Natural killer cell (primary cell): ENCODE measurements at regions not wholly inside any gene's neighbourhood (a gene's known extent, or its start where the extent isn't known, plus 50 kb on each side); places are given as distances from the start of the nearest gene placed in this dataset.

ENCODE experiments used
- ATAC-seq, 3 donors: fragments of 150-1000 bp in 2 of 3; fragments of 200-7000 bp in 1 of 3; cut with Tn5 transposase; 1 replicate in 1 of 3; 2 replicates in 2 of 3; pipeline ENCODE4 v1.10.0; 2021; ENCODE audit warnings: mild to moderate bottlenecking in 2 of 3, moderate library complexity in 2 of 3
- DNase-seq, 2 donors: peaks; one replicate each; pipeline versions ENCODE4 v3.0.0 to v3.0.0-alpha.2; 2013 to 2021; ENCODE audit warnings: mixed read lengths in 1 of 2
- H3K27ac ChIP-seq: one replicate; pipeline ENCODE4 v1.5.1; 2013; ENCODE audit warnings: mild to moderate bottlenecking, low read length
- H3K27me3 ChIP-seq: one replicate; pipeline ENCODE4 v1.6.1; 2013; ENCODE audit warnings: low read length; ENCODE audit not compliant: control insufficient read depth, insufficient read depth
- H3K36me3 ChIP-seq: one replicate; pipeline ENCODE4 v1.6.1; 2013; ENCODE audit warnings: low read length; ENCODE audit not compliant: control insufficient read depth, insufficient read depth
- H3K4me1 ChIP-seq: one replicate; pipeline ENCODE4 v1.6.1; 2013; ENCODE audit warnings: low read length; ENCODE audit not compliant: control insufficient read depth, insufficient read depth
- H3K4me3 ChIP-seq: one replicate; pipeline ENCODE4 v1.5.1; 2013; ENCODE audit warnings: low read length
- H3K9me3 ChIP-seq: one replicate; pipeline ENCODE4 v1.6.1; 2013; ENCODE audit warnings: low read length; ENCODE audit not compliant: control insufficient read depth, insufficient read depth
- H3K27ac Mint-ChIP-seq, 2 donors: one replicate each; pipeline ENCODE4 v1.8.0; 2022; ENCODE audit warnings: mild to moderate bottlenecking in 2 of 2, mixed read lengths in 2 of 2, moderate library complexity in 1 of 2
- H3K27me3 Mint-ChIP-seq, 2 donors: one replicate each; pipeline ENCODE4 v1.8.0; 2022; ENCODE audit warnings: low read depth in 2 of 2, mixed read lengths in 2 of 2
- H3K36me3 Mint-ChIP-seq: one replicate; pipeline ENCODE4 v1.8.0; 2022; ENCODE audit warnings: mixed read lengths
- H3K4me1 Mint-ChIP-seq, 2 donors: one replicate each; pipeline ENCODE4 v1.8.0; 2022; ENCODE audit warnings: mixed read lengths in 2 of 2
- H3K4me3 Mint-ChIP-seq: one replicate; pipeline ENCODE4 v1.8.0; 2022; ENCODE audit warnings: mild to moderate bottlenecking, moderate library complexity, mixed read lengths
- H3K9me3 Mint-ChIP-seq, 2 donors: one replicate each; pipeline ENCODE4 v1.8.0; 2022; ENCODE audit warnings: mixed read lengths in 2 of 2
- CTCF ChIP-seq: fragments of 200-600 bp; IDR thresholded peaks from one replicate; pipeline ENCODE4 v1.8.0; 2022; ENCODE audit warnings: antibody characterized with exemption
- WGBS: methylation state at CpG from one replicate; pipeline ENCODE4 v1.1.7; 2013; ENCODE audit warnings: missing lambda C conversion rate; ENCODE audit not compliant: insufficient coverage; 5-methylcytosine and 5-hydroxymethylcytosine counted together
- intact Hi-C: fragments of 100-400 bp; cut with micrococcal nuclease; formaldehyde crosslinking; loops from one replicate; pipeline ENCODE4 v1.14.2; 2022

- 83% methylated on average over 3 of the region's 3 CpGs for WGBS
- H3K9me3 Mint-ChIP-seq: peaks cover 10 to 19% of the 10 kb centered on the region in 2 donors
- no peak for TF ChIP-seq CTCF
Measured at GRCh38 chr1:106524631-106525030, 531.8 kb upstream of the PRMT6 start.

GRCh38 chr1:106526650-106527049 is 529.8 kb upstream of the PRMT6 start:
- 77% methylated on average over 1 of the region's 2 CpGs for WGBS
- H3K27ac Mint-ChIP-seq: no peak overlapping the region
- no peak for TF ChIP-seq CTCF
- Histone ChIP-seq H3K4me1 (no peaks in the 10 kb centered on the region), H3K4me3 (no peak overlapping the region), H3K27ac (no peak overlapping the region), H3K27me3 (no peaks in the 10 kb centered on the region), H3K36me3 (no peaks in the 10 kb centered on the region), H3K9me3 (no peaks in the 10 kb centered on the region)
- no peaks in the 10 kb centered on the region for H3K27me3 Mint-ChIP-seq
- no peaks in the 10 kb centered on the region for H3K36me3 Mint-ChIP-seq
- intact Hi-C loops: no loop called here
- ATAC-seq: no peak
- peaks cover 15 to 26% of the 10 kb centered on the region in 2 donors for H3K9me3 Mint-ChIP-seq
- no peak overlapping the region for H3K4me3 Mint-ChIP-seq
- DNase-seq: no peak
- H3K4me1 Mint-ChIP-seq: no peaks in the 10 kb centered on the region

More at GRCh38 chr1:106524631-106525030, 531.8 kb upstream of the PRMT6 start:
- no peaks in the 10 kb centered on the region for H3K4me1 Mint-ChIP-seq
- Histone ChIP-seq H3K27me3 (no peaks in the 10 kb centered on the region), H3K4me3 (no peak overlapping the region), H3K9me3 (no peaks in the 10 kb centered on the region), H3K27ac (no peak overlapping the region), H3K4me1 (no peaks in the 10 kb centered on the region), H3K36me3 (no peaks in the 10 kb centered on the region)
- no peak overlapping the region for H3K27ac Mint-ChIP-seq
- ATAC-seq (no peak), DNase-seq (no peak)
- H3K36me3 Mint-ChIP-seq: no peaks in the 10 kb centered on the region
- intact Hi-C loops: no loop called here
- no peak overlapping the region for H3K4me3 Mint-ChIP-seq
- H3K27me3 Mint-ChIP-seq: no peaks in the 10 kb centered on the region

GRCh38 chr1:106534612-106535011 is 521.9 kb upstream of the PRMT6 start:
- no peak overlapping the region for H3K4me3 Mint-ChIP-seq
- no peaks in the 10 kb centered on the region for H3K4me1 Mint-ChIP-seq
- H3K27ac ChIP-seq: no peak overlapping the region
- no peaks in the 10 kb centered on the region for H3K27me3 ChIP-seq
- no peak for DNase-seq
- no peak for ATAC-seq
- intact Hi-C loops: no loop called here
- peaks cover 13% of the 10 kb centered on the region for H3K36me3 Mint-ChIP-seq
- no peaks in the 10 kb centered on the region for H3K9me3 ChIP-seq
- no peak overlapping the region for H3K4me3 ChIP-seq
- no peak overlapping the region for H3K27ac Mint-ChIP-seq
- 45% methylated on average over 1 of the region's 2 CpGs for WGBS
- H3K9me3 Mint-ChIP-seq: peaks cover 17 to 18% of the 10 kb centered on the region in 2 donors
- H3K4me1 ChIP-seq: no peaks in the 10 kb centered on the region
- no peak for TF ChIP-seq CTCF
- no peaks in the 10 kb centered on the region for H3K27me3 Mint-ChIP-seq
- H3K36me3 ChIP-seq: no peaks in the 10 kb centered on the region

- Histone ChIP-seq H3K27me3 (no peaks in the 10 kb centered on the region), H3K27ac (no peak overlapping the region), H3K9me3 (no peaks in the 10 kb centered on the region), H3K4me3 (no peak overlapping the region), H3K4me1 (no peaks in the 10 kb centered on the region), H3K36me3 (no peaks in the 10 kb centered on the region)
- intact Hi-C loops: no loop called here
- Mint-ChIP-seq H3K36me3 (peaks cover 13% of the 10 kb centered on the region), H3K4me3 (no peak overlapping the region), H3K27me3 (no peaks in the 10 kb centered on the region), H3K9me3 (peaks cover 14 to 16% of the 10 kb centered on the region in 2 donors), H3K4me1 (no peaks in the 10 kb centered on the region), H3K27ac (no peak overlapping the region)
- DNase-seq: no peak
- ATAC-seq: no peak
- TF ChIP-seq CTCF: no peak
Measured at GRCh38 chr1:106536741-106537140, 519.7 kb upstream of the PRMT6 start.
